GM12878 (cell line): ENCODE measurements at regions not wholly inside any gene's neighbourhood (a gene's known extent, or its start where the extent isn't known, plus 50 kb on each side); places are given as distances from the start of the nearest gene placed in this dataset.

Source experiments
- ATAC-seq: fragments of 200-7000 bp; cut with Tn5 transposase; 3 replicates; pipeline ENCODE4 v1.9.1; 2020; ENCODE audit warnings: mild to moderate bottlenecking, moderate library complexity
- BruUV-seq: library from RNA; stranded (reverse); fragments of 400-500 nt; replicated peaks from 2 replicates; lab custom pipeline; 2021; lab: Mats Ljungman, UMichigan
- CTCF ChIA-PET: fragments of 300-600 bp; sonication (Branson Sonifier 250); formaldehyde crosslinking; extraction: SDS; loops from one replicate; lab custom pipeline; 2021; ENCODE audit warnings: inconsistent platforms; lab: Yijun Ruan, JAX
- POLR2A ChIA-PET: fragments of 350-600 bp; formaldehyde crosslinking; extraction: SDS; loops from one replicate; lab custom pipeline; 2021; ENCODE audit warnings: inconsistent platforms; lab: Charles Lee
- RAD21 ChIA-PET: fragments of 300-600 bp; sonication (Branson Sonifier 250); formaldehyde crosslinking; loops from one replicate; lab custom pipeline; 2023; ENCODE audit warnings: antibody characterized with exemption; ENCODE audit not compliant: unreplicated experiment; lab: Charles Lee
- SMC1A ChIA-PET: fragments of 300-600 bp; sonication (Branson Sonifier 250); formaldehyde crosslinking; loops from one replicate; lab custom pipeline; 2023; ENCODE audit not compliant: unreplicated experiment, uncharacterized antibody; lab: Charles Lee
- DNase-seq: peaks from one replicate; pipeline ENCODE4 v3.0.0-alpha.2; 2011; ENCODE audit warnings: low read depth, low spot score
- FAIRE-seq: peaks from 3 replicates; lab custom pipeline; 2011; peaks lifted over from hg19 to GRCh38; lab: Jason Lieb, UNC
- H2AFZ ChIP-seq: 2 replicates; pipeline ENCODE4 v1.6.0; 2011; ENCODE audit warnings: low read depth, low read length, control low read depth; ENCODE audit not compliant: control insufficient read depth
- H3K27ac ChIP-seq: 2 replicates; pipeline ENCODE4 v1.5.1; 2011; ENCODE audit warnings: control low read depth; ENCODE audit not compliant: control insufficient read depth, insufficient read depth
- H3K27me3 ChIP-seq, 2 experiments: replicated peaks in 1 of 2; 2 replicates each; pipeline versions ENCODE4 v1.6.0 to v1.6.1; 2011; ENCODE audit warnings: low read length in 1 of 2; ENCODE audit not compliant: control insufficient read depth in 2 of 2, insufficient read depth in 2 of 2
- H3K36me3 ChIP-seq, 2 experiments: 2 replicates each; pipeline ENCODE4 v1.5.1; 2011; ENCODE audit warnings: low read length in 1 of 2; ENCODE audit not compliant: control insufficient read depth in 2 of 2, insufficient read depth in 2 of 2
- H3K4me1 ChIP-seq: 2 replicates; pipeline ENCODE4 v1.6.1; 2011; ENCODE audit warnings: mild to moderate bottlenecking, low read length, moderate library complexity, mixed read lengths; ENCODE audit not compliant: control insufficient read depth, insufficient read depth
- H3K4me2 ChIP-seq: 2 replicates; pipeline ENCODE4 v1.6.0; 2011; ENCODE audit warnings: control low read depth; ENCODE audit not compliant: control insufficient read depth, insufficient read depth
- H3K4me3 ChIP-seq: fragments of 200-600 bp; sonication (generic); 2 replicates; pipeline ENCODE4 v1.5.1; 2016
- H3K79me2 ChIP-seq: 2 replicates; pipeline ENCODE4 v1.6.0; 2011; ENCODE audit warnings: low read length; ENCODE audit not compliant: control insufficient read depth, insufficient read depth
- H3K9ac ChIP-seq: 2 replicates; pipeline ENCODE4 v1.8.0; 2011; ENCODE audit warnings: low read length, control low read depth, mixed read lengths; ENCODE audit not compliant: control insufficient read depth, insufficient read depth
- H3K9me3 ChIP-seq: replicated peaks from 3 replicates; pipeline ENCODE4 v1.5.1; 2011; ENCODE audit warnings: mild to moderate bottlenecking, low read length; ENCODE audit not compliant: control insufficient read depth, insufficient read depth
- H4K20me1 ChIP-seq: 2 replicates; pipeline ENCODE4 v1.6.0; 2011; ENCODE audit not compliant: control insufficient read depth, insufficient read depth
- BHLHE40 ChIP-seq, 2 experiments: fragments of 450-650 bp in 1 of 2; IDR thresholded peaks; 2 replicates each; pipeline ENCODE4 v1.6.1; 2011 to 2017; ENCODE audit warnings: low read depth in 2 of 2, borderline replicate concordance in 1 of 2, improper control_type of control experiment in 1 of 2, low read length in 1 of 2, mild to moderate bottlenecking in 1 of 2
- CBFB ChIP-seq: IDR thresholded peaks from 2 replicates; pipeline ENCODE4 v1.6.1; 2016; ENCODE audit warnings: antibody characterized with exemption, low read depth
- CEBPB ChIP-seq, 2 experiments: fragments of 150-350 bp in 1 of 2; IDR thresholded peaks; 2 replicates each; pipeline ENCODE4 v1.6.1; 2012 to 2014; ENCODE audit warnings: low read depth in 2 of 2, low read length in 2 of 2, borderline replicate concordance in 1 of 2, inconsistent platforms in 1 of 2
- CREM ChIP-seq: IDR thresholded peaks from 2 replicates; pipeline ENCODE4 v1.6.1; 2014; ENCODE audit warnings: antibody characterized with exemption, low read depth
- CTCF ChIP-seq, 3 experiments: IDR thresholded peaks in 2 of 3; conservative IDR thresholded peaks in 1 of 3; 2 replicates each; pipeline ENCODE4 v1.5.1; 2011; ENCODE audit warnings: low read depth in 3 of 3, low read length in 3 of 3, mild to moderate bottlenecking in 3 of 3, control low read depth in 2 of 3, moderate library complexity in 2 of 3, inconsistent platforms in 1 of 3, mixed read lengths in 1 of 3; ENCODE audit not compliant: control insufficient read depth in 2 of 3, insufficient read depth in 1 of 3; ENCODE audit errors: extremely low read depth in 1 of 3
- FOS ChIP-seq: IDR thresholded peaks from 3 replicates; pipeline ENCODE4 v1.6.1; 2011; ENCODE audit warnings: borderline replicate concordance; ENCODE audit not compliant: insufficient read length; ENCODE audit errors: extremely low read depth
- HCFC1 ChIP-seq: fragments of 150-350 bp; IDR thresholded peaks from 2 replicates; pipeline ENCODE4 v1.6.1; 2014; ENCODE audit warnings: low read length
- JUND ChIP-seq: IDR thresholded peaks from 2 replicates; pipeline ENCODE4 v1.6.1; 2012; ENCODE audit warnings: low read depth, mild to moderate bottlenecking, low read length, improper control_type of control experiment, moderate library complexity
- MEF2A ChIP-seq: IDR thresholded peaks from 2 replicates; pipeline ENCODE4 v1.6.1; 2011; ENCODE audit warnings: low read depth, mild to moderate bottlenecking, low read length, moderate library complexity; ENCODE audit not compliant: insufficient read depth
- NFXL1 ChIP-seq: fragments of 450-650 bp; IDR thresholded peaks from 2 replicates; pipeline ENCODE4 v1.6.1; 2017; ENCODE audit warnings: antibody characterized with exemption, mild to moderate bottlenecking, borderline replicate concordance
- NR2C1 ChIP-seq: fragments of 450-650 bp; IDR thresholded peaks from 2 replicates; pipeline ENCODE4 v1.6.1; 2017; ENCODE audit warnings: antibody characterized with exemption, mild to moderate bottlenecking, moderate library complexity
- POLR2AphosphoS2 ChIP-seq: IDR thresholded peaks from 2 replicates; pipeline ENCODE4 v1.6.1; 2011; ENCODE audit warnings: low read depth, mild to moderate bottlenecking, low read length, improper control_type of control experiment, moderate library complexity
- POLR2AphosphoS5 ChIP-seq: IDR thresholded peaks from 2 replicates; pipeline ENCODE4 v1.6.1; 2011; ENCODE audit warnings: mild to moderate bottlenecking, low read length, inconsistent platforms
- TARDBP ChIP-seq: IDR thresholded peaks from 2 replicates; pipeline ENCODE4 v1.6.1; 2016; ENCODE audit warnings: borderline replicate concordance
- ZNF24 ChIP-seq: fragments of 450-650 bp; IDR thresholded peaks from 2 replicates; pipeline ENCODE4 v1.6.1; 2017; ENCODE audit warnings: antibody characterized with exemption, mild to moderate bottlenecking
- ZNF622 ChIP-seq: fragments of 450-650 bp; IDR thresholded peaks from 2 replicates; pipeline ENCODE4 v1.6.1; 2017; ENCODE audit warnings: mild to moderate bottlenecking, inconsistent platforms
- ZNF687 ChIP-seq: fragments of 450-650 bp; IDR thresholded peaks from 2 replicates; pipeline ENCODE4 v1.6.1; 2017; ENCODE audit warnings: mild to moderate bottlenecking, moderate library complexity
- in situ Hi-C: fragments of 300-500 bp; cut with MboI; formaldehyde crosslinking; loops from 9 replicates; pipeline ENCODE4 v1.14.3; 2018; ENCODE audit warnings: mixed read lengths
- intact Hi-C: fragments of 100-400 bp; cut with micrococcal nuclease; formaldehyde crosslinking; loops from one replicate; pipeline ENCODE4 v1.14.2; 2022; ENCODE audit not compliant: unreplicated experiment

- no TSS peak for BruUV-seq
- ChIA-PET CTCF (no interaction called here), SMC1A (no interaction called here)
- Histone ChIP-seq H3K9ac (no peak overlapping the region), H3K79me2 (no peaks in the 10 kb centered on the region), H3K27ac (no peak overlapping the region)
- FAIRE-seq (no peak), DNase-seq (no peak)
- in situ Hi-C loops: no loop called here
- intact Hi-C loops: no loop called here
- no peak for TF ChIP-seq NR2C1
- TF ChIP-seq TARDBP: no peak
- TF ChIP-seq HCFC1: no peak
- TF ChIP-seq CREM: no peak
- no peak for TF ChIP-seq ZNF24
- no peak for TF ChIP-seq POLR2AphosphoS2
- TF ChIP-seq NFXL1: no peak
- no peak for TF ChIP-seq FOS
- no peak for TF ChIP-seq ZNF622
- TF ChIP-seq POLR2AphosphoS5: no peak
- no peak for TF ChIP-seq CEBPB (IDR thresholded peaks at IDR 0.05; ENCODE audit: borderline replicate concordance in 1 of 2, low read depth in 2 of 2, low read length in 2 of 2)
- no peak for TF ChIP-seq ZNF687
- TF ChIP-seq CBFB: no peak
- TF ChIP-seq MEF2A: no peak
- no peak for TF ChIP-seq BHLHE40 (IDR thresholded peaks at IDR 0.05; ENCODE audit: borderline replicate concordance in 1 of 2, low read depth in 2 of 2, low read length in 1 of 2)
- TF ChIP-seq CTCF (IDR thresholded peaks at IDR 0.05 in 2 of 3, conservative IDR thresholded peaks at IDR 0.05 in 1 of 3; ENCODE audit: control insufficient read depth in 2 of 3, extremely low read depth in 1 of 3, insufficient read depth in 1 of 3, low read depth in 3 of 3, low read length in 3 of 3): no peak
- TF ChIP-seq JUND: no peak
- TF ChIP-seq, all 136 proteins: peak for 0
- H3K4me2 ChIP-seq: no peak overlapping the region
- H3K9me3 ChIP-seq: no peaks in the 10 kb centered on the region
- no peak for ATAC-seq
- ChIA-PET POLR2A (no interaction called here), RAD21 (no interaction called here)
- no peaks in the 10 kb centered on the region for H4K20me1 ChIP-seq
- H3K4me3 ChIP-seq: no peak overlapping the region
- no peak overlapping the region for H2AFZ ChIP-seq
- no peaks in the 10 kb centered on the region for H3K4me1 ChIP-seq
- H3K36me3 ChIP-seq: no peaks in the 10 kb centered on the region
- H3K27me3 ChIP-seq: no peaks in the 10 kb centered on the region
These were observed 274.6 kb downstream of the ANKRD50 start for GRCh38 chr4:124437853-124438495.
